A673 (cell line): ENCODE measurements at regions not wholly inside any gene's neighbourhood (a gene's known extent, or its start where the extent isn't known, plus 50 kb on each side); places are given as distances from the start of the nearest gene placed in this dataset.

ENCODE experiments used
- BruUV-seq: library from RNA; stranded (reverse); fragments of 400-500 nt; replicated peaks from 2 replicates; lab custom pipeline; 2021; lab: Mats Ljungman, UMichigan
- CTCF ChIA-PET: fragments of 300-600 bp; sonication (Branson Sonifier 250); formaldehyde crosslinking; loops from one replicate; lab custom pipeline; 2022; ENCODE audit warnings: antibody characterized with exemption; lab: Charles Lee
- POLR2A ChIA-PET: fragments of 300-600 bp; sonication (Branson Sonifier 250); formaldehyde crosslinking; loops from one replicate; lab custom pipeline; 2022; ENCODE audit warnings: antibody characterized with exemption; ENCODE audit not compliant: low non-redundant PET; lab: Charles Lee
- DNase-seq: peaks from one replicate; pipeline ENCODE4 v3.0.0-alpha.2; 2015; ENCODE audit warnings: low spot score
- H3K27ac ChIP-seq: fragments of 200-600 bp; sonication (generic); 2 replicates; pipeline ENCODE4 v1.5.1; 2016; ENCODE audit warnings: mixed run types, low read depth, mild to moderate bottlenecking, mixed read lengths, antibody characterized with exemption, low read length; ENCODE audit not compliant: poor library complexity, severe bottlenecking
- H3K27me3 ChIP-seq: fragments of 200-600 bp; sonication (generic); replicated peaks from 2 replicates; pipeline ENCODE4 v1.6.1; 2017; ENCODE audit warnings: mixed run types, low read depth, mild to moderate bottlenecking, mixed read lengths, antibody characterized with exemption, low read length; ENCODE audit not compliant: insufficient read depth, poor library complexity
- H3K36me3 ChIP-seq: fragments of 200-600 bp; sonication (generic); 2 replicates; pipeline ENCODE4 v1.6.1; 2016; ENCODE audit warnings: mixed run types, mild to moderate bottlenecking, mixed read lengths, antibody characterized with exemption, low read length; ENCODE audit not compliant: insufficient read depth, poor library complexity, severe bottlenecking
- H3K4me1 ChIP-seq: fragments of 200-600 bp; sonication (generic); 2 replicates; pipeline ENCODE4 v1.6.1; 2017; ENCODE audit warnings: mixed run types, mild to moderate bottlenecking, mixed read lengths, antibody characterized with exemption, low read length; ENCODE audit not compliant: insufficient read depth, poor library complexity, severe bottlenecking
- H3K4me3 ChIP-seq: fragments of 200-600 bp; sonication (generic); 2 replicates; pipeline ENCODE4 v1.5.1; 2016; ENCODE audit warnings: low read depth, mixed run types, mild to moderate bottlenecking, mixed read lengths, low read length; ENCODE audit not compliant: poor library complexity, severe bottlenecking
- H3K9me3 ChIP-seq: fragments of 200-600 bp; sonication (generic); 2 replicates; pipeline ENCODE4 v1.6.1; 2016; ENCODE audit warnings: mixed run types, low read depth, mild to moderate bottlenecking, mixed read lengths, antibody characterized with exemption, low read length; ENCODE audit not compliant: poor library complexity, severe bottlenecking
- EZH2 ChIP-seq: fragments of 200-600 bp; sonication (generic); IDR thresholded peaks from 2 replicates; pipeline ENCODE4 v1.6.1; 2017; ENCODE audit warnings: borderline replicate concordance, low read depth, mild to moderate bottlenecking, mixed read lengths, antibody characterized with exemption, low read length; ENCODE audit not compliant: poor library complexity, severe bottlenecking
- intact Hi-C: fragments of 100-400 bp; cut with micrococcal nuclease; formaldehyde crosslinking; loops from one replicate; pipeline ENCODE4 v1.10.0; 2022; ENCODE audit not compliant: unreplicated experiment
- TF ChIP-seq, protein P1 (sequence below): fragments of 300-800, 200-600 bp; sonication (generic); conservative IDR thresholded peaks from 2 replicates; pipeline ENCODE4 v1.5.1; 2017; ENCODE audit warnings: low read depth, mild to moderate bottlenecking, antibody characterized with exemption, low read length, moderate library complexity, mixed read lengths

GRCh38 chr7:89998554-89998953 lies 155.7 kb upstream of the STEAP1 start:
- no peaks in the 10 kb centered on the region for H3K9me3 ChIP-seq
- CTCF ChIA-PET, result no interaction called here

DNA sequence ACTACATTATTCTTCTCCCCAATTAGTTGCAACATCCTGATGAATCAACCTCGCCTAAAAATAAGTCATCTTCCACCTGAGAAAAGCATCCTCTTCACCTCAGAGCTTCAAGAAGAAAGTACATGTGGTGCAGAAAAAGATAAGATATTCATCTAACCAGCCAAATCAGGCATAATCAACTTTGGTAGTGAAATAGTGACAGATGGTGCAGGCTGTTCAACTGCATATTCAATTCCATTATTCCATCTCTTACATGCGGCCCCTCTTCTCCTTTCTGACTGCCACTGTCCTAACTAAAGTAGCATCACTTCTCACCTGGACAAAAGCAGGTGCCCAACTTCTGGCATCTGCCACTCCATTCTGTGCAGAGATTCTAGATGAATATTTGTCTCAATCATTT lies 148.4 kb upstream of the STEAP1 start:
- intact Hi-C loops, result no loop called here
- TF ChIP-seq, protein P1, sequence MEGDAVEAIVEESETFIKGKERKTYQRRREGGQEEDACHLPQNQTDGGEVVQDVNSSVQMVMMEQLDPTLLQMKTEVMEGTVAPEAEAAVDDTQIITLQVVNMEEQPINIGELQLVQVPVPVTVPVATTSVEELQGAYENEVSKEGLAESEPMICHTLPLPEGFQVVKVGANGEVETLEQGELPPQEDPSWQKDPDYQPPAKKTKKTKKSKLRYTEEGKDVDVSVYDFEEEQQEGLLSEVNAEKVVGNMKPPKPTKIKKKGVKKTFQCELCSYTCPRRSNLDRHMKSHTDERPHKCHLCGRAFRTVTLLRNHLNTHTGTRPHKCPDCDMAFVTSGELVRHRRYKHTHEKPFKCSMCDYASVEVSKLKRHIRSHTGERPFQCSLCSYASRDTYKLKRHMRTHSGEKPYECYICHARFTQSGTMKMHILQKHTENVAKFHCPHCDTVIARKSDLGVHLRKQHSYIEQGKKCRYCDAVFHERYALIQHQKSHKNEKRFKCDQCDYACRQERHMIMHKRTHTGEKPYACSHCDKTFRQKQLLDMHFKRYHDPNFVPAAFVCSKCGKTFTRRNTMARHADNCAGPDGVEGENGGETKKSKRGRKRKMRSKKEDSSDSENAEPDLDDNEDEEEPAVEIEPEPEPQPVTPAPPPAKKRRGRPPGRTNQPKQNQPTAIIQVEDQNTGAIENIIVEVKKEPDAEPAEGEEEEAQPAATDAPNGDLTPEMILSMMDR, result no peak
- no peak for TF ChIP-seq EZH2
- no peaks in the 10 kb centered on the region for H3K36me3 ChIP-seq
- peaks cover 37% of the 10 kb centered on the region for H3K27me3 ChIP-seq
- no peaks in the 10 kb centered on the region for H3K4me1 ChIP-seq
- no peaks in the 10 kb centered on the region for H3K9me3 ChIP-seq
- ChIA-PET POLR2A (no interaction called here), CTCF (no interaction called here)
- no peak overlapping the region for H3K4me3 ChIP-seq
- DNase-seq, result no peak
- no peak overlapping the region for H3K27ac ChIP-seq
- no TSS peak for BruUV-seq

More at GRCh38 chr7:89998554-89998953, 155.7 kb upstream of the STEAP1 start:
- Histone ChIP-seq H3K27ac (no peak overlapping the region), H3K36me3 (no peaks in the 10 kb centered on the region), H3K4me3 (no peak overlapping the region), H3K4me1 (no peaks in the 10 kb centered on the region), H3K27me3 (peaks cover 4% of the 10 kb centered on the region)
- TF ChIP-seq, protein P1, result no peak
- no peak for TF ChIP-seq EZH2
- intact Hi-C loops, result no loop called here
- no TSS peak for BruUV-seq
- no peak for DNase-seq
- POLR2A ChIA-PET, result no interaction called here

DNA sequence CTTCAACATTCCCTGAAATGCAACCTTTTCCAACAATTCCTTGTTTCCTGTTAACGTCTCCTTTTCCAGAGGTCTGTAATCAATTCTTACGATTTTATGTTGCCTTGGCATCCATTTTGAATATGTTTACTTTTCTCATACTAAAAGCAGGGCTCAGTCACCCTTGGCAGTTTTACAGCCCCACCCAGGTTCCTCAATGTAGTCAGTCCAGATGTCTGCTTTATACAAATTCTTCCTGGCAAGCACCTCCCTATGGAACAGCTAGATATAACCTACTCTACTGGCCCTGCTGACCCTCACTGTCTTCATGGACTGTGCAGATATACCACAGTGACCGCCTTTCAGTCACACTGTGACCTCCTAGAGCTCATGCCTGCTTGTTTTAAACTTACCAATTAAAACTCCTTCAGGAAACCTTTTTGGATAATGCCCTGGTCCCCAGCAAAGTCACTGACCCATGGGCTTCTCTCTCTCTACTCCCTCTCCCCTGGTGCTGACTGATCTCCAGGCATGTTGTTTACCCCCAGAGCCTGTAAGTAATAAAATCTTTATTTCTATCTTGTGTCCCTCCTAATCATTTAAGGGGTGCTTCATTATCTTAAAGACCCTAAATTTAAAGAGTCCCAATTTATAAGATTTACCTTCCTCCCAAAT lies 147.1 kb upstream of the STEAP1 start:
- no TSS peak for BruUV-seq
- Histone ChIP-seq H3K4me1 (no peaks in the 10 kb centered on the region), H3K27me3 (peaks cover 37% of the 10 kb centered on the region), H3K4me3 (no peak overlapping the region), H3K27ac (no peak overlapping the region), H3K9me3 (no peaks in the 10 kb centered on the region), H3K36me3 (no peaks in the 10 kb centered on the region)
- ChIA-PET CTCF (no interaction called here), POLR2A (no interaction called here)
- intact Hi-C loops, result no loop called here
- TF ChIP-seq, protein P1, result no peak
- TF ChIP-seq EZH2, result no peak
- DNase-seq, result no peak
